SK-N-SH (cell line): ENCODE measurements at regions not wholly inside any gene's neighbourhood (a gene's known extent, or its start where the extent isn't known, plus 50 kb on each side); places are given as distances from the start of the nearest gene placed in this dataset.

ENCODE experiments used
- CTCF ChIA-PET: fragments of 300-600, 350-600 bp; formaldehyde crosslinking; extraction: SDS; loops from one replicate; lab custom pipeline; 2021; lab: Yijun Ruan, JAX
- POLR2A ChIA-PET: fragments of 350-600 bp; sonication (Branson Sonifier 250); formaldehyde crosslinking; extraction: SDS; loops from one replicate; lab custom pipeline; 2020; ENCODE audit warnings: antibody characterized with exemption, inconsistent platforms; lab: Yijun Ruan, JAX
- DNase-seq: peaks from one replicate; pipeline ENCODE4 v3.0.0; 2012
- H2AFZ ChIP-seq: fragments of 200-600 bp; sonication (generic); 2 replicates; pipeline ENCODE4 v1.8.1; 2016; ENCODE audit warnings: antibody characterized with exemption, mild to moderate bottlenecking, low read depth
- H3F3A ChIP-seq: fragments of 200-600 bp; sonication (generic); replicated peaks from 2 replicates; pipeline ENCODE3; 2016; ENCODE audit warnings: antibody characterized with exemption, mild to moderate bottlenecking; ENCODE audit not compliant: insufficient read depth
- H3K27ac ChIP-seq, 2 experiments: fragments of 200-500 bp in 1 of 2; fragments of 200-600 bp in 1 of 2; sonication (Bioruptor generic) in 1 of 2; sonication (generic), shearing (Covaris generic) in 1 of 2; 2 replicates each; pipeline versions ENCODE4 v1.5.1 to v1.6.1; 2014 to 2016; ENCODE audit warnings: low read depth in 2 of 2, inconsistent platforms in 1 of 2, low read length in 1 of 2, mild to moderate bottlenecking in 1 of 2, mixed read lengths in 1 of 2
- H3K27me3 ChIP-seq: fragments of 200-600 bp; sonication (generic), shearing (Covaris generic); 2 replicates; pipeline ENCODE4 v1.6.1; 2016; ENCODE audit warnings: mixed run types; ENCODE audit not compliant: insufficient read depth
- H3K36me3 ChIP-seq, 2 experiments: fragments of 200-500 bp in 1 of 2; fragments of 200-600 bp in 1 of 2; sonication (Bioruptor generic) in 1 of 2; sonication (generic) in 1 of 2; replicated peaks in 1 of 2; 2 replicates each; pipeline versions ENCODE3 to v1.5.1; 2014 to 2016; ENCODE audit warnings: low read length in 1 of 2, mild to moderate bottlenecking in 1 of 2; ENCODE audit not compliant: insufficient read depth in 2 of 2, control insufficient read depth in 1 of 2
- H3K4me1 ChIP-seq, 2 experiments: fragments of 200-500 bp in 1 of 2; fragments of 200-600 bp in 1 of 2; sonication (Bioruptor generic) in 1 of 2; sonication (generic), shearing (Covaris generic) in 1 of 2; 2 replicates each; pipeline versions ENCODE4 v1.5.1 to v1.6.1; 2014 to 2016; ENCODE audit warnings: low read depth in 1 of 2, low read length in 1 of 2, mixed run types in 1 of 2; ENCODE audit not compliant: insufficient read depth in 2 of 2, control insufficient read depth in 1 of 2
- H3K4me2 ChIP-seq: fragments of 200-600 bp; sonication (generic), shearing (Covaris generic); 2 replicates; pipeline ENCODE4 v1.6.1; 2017; ENCODE audit warnings: mixed run types
- H3K4me3 ChIP-seq, 2 experiments: fragments of 200-500 bp in 1 of 2; fragments of 200-600 bp in 1 of 2; sonication (Bioruptor generic) in 1 of 2; sonication (generic), shearing (Covaris generic) in 1 of 2; 2 replicates each; pipeline versions ENCODE4 v1.5.1 to v1.8.1; 2014 to 2016; ENCODE audit warnings: low read depth in 2 of 2, inconsistent platforms in 1 of 2, low read length in 1 of 2, mild to moderate bottlenecking in 1 of 2, mixed read lengths in 1 of 2, moderate library complexity in 1 of 2
- H3K79me2 ChIP-seq: fragments of 200-600 bp; sonication (generic); 2 replicates; pipeline ENCODE4 v1.8.1; 2017; ENCODE audit warnings: mild to moderate bottlenecking; ENCODE audit not compliant: insufficient read depth
- H3K9ac ChIP-seq: fragments of 200-600 bp; sonication (generic); 2 replicates; pipeline ENCODE4 v1.6.1; 2017; ENCODE audit warnings: mixed run types
- H3K9me2 ChIP-seq: fragments of 200-600 bp; sonication (generic); 2 replicates; pipeline ENCODE4 v1.6.1; 2017; ENCODE audit warnings: mixed run types
- H3K9me3 ChIP-seq: fragments of 200-600 bp; sonication (generic); 2 replicates; pipeline ENCODE4 v1.6.1; 2017; ENCODE audit warnings: mixed run types, mild to moderate bottlenecking, moderate library complexity
- H4K20me1 ChIP-seq: fragments of 200-600 bp; sonication (generic); 2 replicates; pipeline ENCODE4 v1.6.1; 2017; ENCODE audit warnings: mild to moderate bottlenecking, mixed run types; ENCODE audit not compliant: insufficient read depth
- CHD2 ChIP-seq: fragments of 150-350 bp; IDR thresholded peaks from 2 replicates; pipeline ENCODE4 v1.6.1; 2018; ENCODE audit warnings: low read length; ENCODE audit not compliant: partially characterized antibody
- ELF1 ChIP-seq: IDR thresholded peaks from 2 replicates; pipeline ENCODE4 v1.4.0; 2012
- EP300 ChIP-seq, 2 experiments: IDR thresholded peaks; 2 replicates each; pipeline versions ENCODE4 v1.4.0 to v1.6.1; 2012; ENCODE audit warnings: borderline replicate concordance in 1 of 2, low read depth in 1 of 2, low read length in 1 of 2
- FOXJ3 ChIP-seq: sonication (generic); formaldehyde crosslinking; IDR thresholded peaks from 2 replicates; pipeline ENCODE4 v1.5.1; 2020; ENCODE audit warnings: mild to moderate bottlenecking, missing genetic modification reagents
- GATA2 ChIP-seq: sonication (generic); formaldehyde crosslinking; IDR thresholded peaks from 2 replicates; pipeline ENCODE4 v1.5.0; 2020; ENCODE audit warnings: mild to moderate bottlenecking, missing genetic modification reagents
- IRF3 ChIP-seq: fragments of 150-350 bp; IDR thresholded peaks from 2 replicates; pipeline ENCODE4 v1.6.1; 2016; ENCODE audit warnings: mild to moderate bottlenecking, low read depth, low read length
- MAX ChIP-seq: IDR thresholded peaks from 2 replicates; pipeline ENCODE4 v1.4.0; 2012; ENCODE audit warnings: low read depth
- MXI1 ChIP-seq: IDR thresholded peaks from 2 replicates; pipeline ENCODE4 v1.6.1; 2012; ENCODE audit warnings: mild to moderate bottlenecking, low read depth, low read length, improper control_type of control experiment
- POLR2AphosphoS5 ChIP-seq: IDR thresholded peaks from 2 replicates; pipeline ENCODE4 v1.6.1; 2012; ENCODE audit warnings: low read depth, low read length
- RAD21 ChIP-seq: IDR thresholded peaks from 2 replicates; pipeline ENCODE4 v1.6.1; 2012; ENCODE audit warnings: mild to moderate bottlenecking, low read length
- REST ChIP-seq: IDR thresholded peaks from 2 replicates; pipeline ENCODE4 v1.6.1; 2012; ENCODE audit warnings: mild to moderate bottlenecking, low read depth, low read length, moderate library complexity
- RXRA ChIP-seq: IDR thresholded peaks from 2 replicates; pipeline ENCODE4 v1.4.0; 2012; ENCODE audit warnings: low read depth, mild to moderate bottlenecking, borderline replicate concordance
- SIN3A ChIP-seq: IDR thresholded peaks from 2 replicates; pipeline ENCODE4 v1.6.1; 2012; ENCODE audit warnings: low read depth, mild to moderate bottlenecking, low read length, moderate library complexity, borderline replicate concordance
- SMC3 ChIP-seq: IDR thresholded peaks from 2 replicates; pipeline ENCODE4 v1.6.1; 2012; ENCODE audit warnings: low read depth, low read length, improper control_type of control experiment
- TCF12 ChIP-seq: IDR thresholded peaks from 2 replicates; pipeline ENCODE4 v1.4.0; 2012
- TEAD4 ChIP-seq: IDR thresholded peaks from 2 replicates; pipeline ENCODE4 v1.4.0; 2012; ENCODE audit warnings: mild to moderate bottlenecking, borderline replicate concordance; ENCODE audit not compliant: insufficient read depth
- ZBTB33 ChIP-seq: IDR thresholded peaks from 2 replicates; pipeline ENCODE4 v1.4.0; 2012; ENCODE audit warnings: low read depth, borderline replicate concordance
- WGBS: methylation state at CpG from one replicate; pipeline ENCODE4 v1.1.6; 2017; ENCODE audit warnings: low lambda C conversion rate; 5-methylcytosine and 5-hydroxymethylcytosine counted together

GRCh38 chr5:60490597-60491166 lies 209.3 kb downstream of the DEPDC1B start:
- no peaks in the 10 kb centered on the region for H3F3A ChIP-seq
- no peak overlapping the region for H3K4me3 ChIP-seq
- H3K27ac ChIP-seq, result no peak overlapping the region
- CTCF ChIA-PET, result no interaction called here
- H3K36me3 ChIP-seq, result no peaks in the 10 kb centered on the region
- no peaks in the 10 kb centered on the region for H3K9me3 ChIP-seq
- H3K27me3 ChIP-seq, result no peaks in the 10 kb centered on the region
- no peak overlapping the region for H3K4me2 ChIP-seq
- no peaks in the 10 kb centered on the region for H4K20me1 ChIP-seq
- peaks cover 0 to 13% of the 10 kb centered on the region in 2 experiments; a peak in 2 of 4 replicates for H3K4me1 ChIP-seq
- no peak overlapping the region for H3K9ac ChIP-seq
- H2AFZ ChIP-seq, result no peak overlapping the region
- DNase-seq, result no peak
- POLR2A ChIA-PET, result no interaction called here
- WGBS, result 85% methylated on average over 4 of the region's 4 CpGs
- TF ChIP-seq FOXJ3 (CRISPR knock-in tag) (no peak), TEAD4 (no peak), EP300 (IDR thresholded peaks at IDR 0.05; ENCODE audit: borderline replicate concordance in 1 of 2, low read depth in 1 of 2, low read length in 1 of 2) (no peak), IRF3 (no peak), RXRA (no peak), SIN3A (no peak)
- no peaks in the 10 kb centered on the region for H3K9me2 ChIP-seq
- H3K79me2 ChIP-seq, result no peaks in the 10 kb centered on the region

- TF ChIP-seq RAD21, result no peak
- no peak for TF ChIP-seq ELF1
- no peak for TF ChIP-seq SMC3
- no peak for TF ChIP-seq CHD2
- no peak for TF ChIP-seq SIN3A
- no peak for TF ChIP-seq ZBTB33
- TF ChIP-seq REST, result no peak
- TF ChIP-seq MXI1, result no peak
- no peak for TF ChIP-seq MAX
- TF ChIP-seq TCF12, result no peak
- TF ChIP-seq GATA2 (CRISPR knock-in tag), result no peak
- TF ChIP-seq POLR2AphosphoS5, result no peak
- H3K79me2 ChIP-seq, result no peaks in the 10 kb centered on the region
- no peaks in the 10 kb centered on the region for H3K27me3 ChIP-seq
- POLR2A ChIA-PET, result no interaction called here
- no peak overlapping the region for H2AFZ ChIP-seq
- H3K9ac ChIP-seq, result no peak overlapping the region
- H3K4me3 ChIP-seq, result no peak overlapping the region
- H3K27ac ChIP-seq, result no peak overlapping the region
- H4K20me1 ChIP-seq, result no peaks in the 10 kb centered on the region
- no peak for DNase-seq
- H3F3A ChIP-seq, result no peaks in the 10 kb centered on the region
- peaks cover 0 to 13% of the 10 kb centered on the region in 2 experiments; a peak in 2 of 4 replicates for H3K4me1 ChIP-seq
- H3K9me3 ChIP-seq, result no peaks in the 10 kb centered on the region
- 89% methylated on average over 3 of the region's 3 CpGs for WGBS
- no peak overlapping the region for H3K4me2 ChIP-seq
- CTCF ChIA-PET, result no interaction called here
- H3K9me2 ChIP-seq, result no peaks in the 10 kb centered on the region
- no peaks in the 10 kb centered on the region for H3K36me3 ChIP-seq
These were observed 210.1 kb downstream of the DEPDC1B start for GRCh38 chr5:60489856-60490255.
